Mesothelial cell of epicardium (in vitro differentiated cells): ENCODE measurements at regions not wholly inside any gene's neighbourhood (a gene's known extent, or its start where the extent isn't known, plus 50 kb on each side); places are given as distances from the start of the nearest gene placed in this dataset.

ENCODE experiments used
- DNase-seq, 2 experiments: peaks; one replicate each; pipeline ENCODE4 v3.0.0; 2021; ENCODE audit warnings: low spot score in 2 of 2; ENCODE audit not compliant: unreplicated experiment in 2 of 2
- H3K27ac Mint-ChIP-seq: 2 replicates; pipeline ENCODE4 v1.8.0; 2021; ENCODE audit warnings: mixed read lengths
- H3K27me3 Mint-ChIP-seq: 2 replicates; pipeline ENCODE4 v1.8.0; 2021; ENCODE audit warnings: low read depth, mixed read lengths
- H3K36me3 Mint-ChIP-seq: 2 replicates; pipeline ENCODE4 v1.8.0; 2021; ENCODE audit warnings: mixed read lengths
- H3K4me1 Mint-ChIP-seq: 2 replicates; pipeline ENCODE4 v1.8.0; 2021; ENCODE audit warnings: mixed read lengths
- H3K4me3 Mint-ChIP-seq: 2 replicates; pipeline ENCODE4 v1.8.0; 2021; ENCODE audit warnings: mild to moderate bottlenecking, moderate library complexity, mixed read lengths
- H3K9me3 Mint-ChIP-seq: 2 replicates; pipeline ENCODE4 v1.8.0; 2021; ENCODE audit warnings: mixed read lengths
- TF ChIP-seq, protein P1 (sequence below): fragments of 200-600 bp; sonication (generic); IDR thresholded peaks from one replicate; pipeline ENCODE4 v1.5.0; 2021; ENCODE audit warnings: antibody characterized with exemption; ENCODE audit not compliant: unreplicated experiment

DNA sequence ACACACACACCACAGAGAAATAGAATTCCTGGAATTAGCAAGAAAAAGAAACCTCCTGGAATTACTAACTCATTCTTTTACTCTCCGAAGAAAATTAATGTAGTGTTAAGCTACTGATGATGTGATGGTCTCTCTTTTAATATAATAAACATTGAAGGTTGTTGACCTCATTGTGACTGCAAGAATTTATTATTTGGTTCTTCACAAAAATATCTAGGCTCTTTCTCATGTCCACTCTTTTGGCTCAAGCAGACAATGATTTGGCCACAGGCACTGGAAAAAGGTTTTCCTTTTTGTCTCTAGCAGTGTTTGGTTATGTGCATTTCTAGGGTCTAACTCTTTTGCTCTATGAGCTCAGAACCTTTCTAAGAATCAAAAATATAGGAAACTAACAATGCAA, 811.9 kb downstream of the TENT5A start:
- H3K9me3 Mint-ChIP-seq = peaks cover 21% of the 10 kb centered on the region
- no peaks in the 10 kb centered on the region for H3K27me3 Mint-ChIP-seq
- H3K4me3 Mint-ChIP-seq = no peak overlapping the region
- H3K27ac Mint-ChIP-seq = peak overlapping the region; percentile 79
- TF ChIP-seq, protein P1, sequence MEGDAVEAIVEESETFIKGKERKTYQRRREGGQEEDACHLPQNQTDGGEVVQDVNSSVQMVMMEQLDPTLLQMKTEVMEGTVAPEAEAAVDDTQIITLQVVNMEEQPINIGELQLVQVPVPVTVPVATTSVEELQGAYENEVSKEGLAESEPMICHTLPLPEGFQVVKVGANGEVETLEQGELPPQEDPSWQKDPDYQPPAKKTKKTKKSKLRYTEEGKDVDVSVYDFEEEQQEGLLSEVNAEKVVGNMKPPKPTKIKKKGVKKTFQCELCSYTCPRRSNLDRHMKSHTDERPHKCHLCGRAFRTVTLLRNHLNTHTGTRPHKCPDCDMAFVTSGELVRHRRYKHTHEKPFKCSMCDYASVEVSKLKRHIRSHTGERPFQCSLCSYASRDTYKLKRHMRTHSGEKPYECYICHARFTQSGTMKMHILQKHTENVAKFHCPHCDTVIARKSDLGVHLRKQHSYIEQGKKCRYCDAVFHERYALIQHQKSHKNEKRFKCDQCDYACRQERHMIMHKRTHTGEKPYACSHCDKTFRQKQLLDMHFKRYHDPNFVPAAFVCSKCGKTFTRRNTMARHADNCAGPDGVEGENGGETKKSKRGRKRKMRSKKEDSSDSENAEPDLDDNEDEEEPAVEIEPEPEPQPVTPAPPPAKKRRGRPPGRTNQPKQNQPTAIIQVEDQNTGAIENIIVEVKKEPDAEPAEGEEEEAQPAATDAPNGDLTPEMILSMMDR = no peak
- H3K4me1 Mint-ChIP-seq = peaks cover 40% of the 10 kb centered on the region
- H3K36me3 Mint-ChIP-seq = peaks cover 10% of the 10 kb centered on the region
- no peak for DNase-seq

DNA sequence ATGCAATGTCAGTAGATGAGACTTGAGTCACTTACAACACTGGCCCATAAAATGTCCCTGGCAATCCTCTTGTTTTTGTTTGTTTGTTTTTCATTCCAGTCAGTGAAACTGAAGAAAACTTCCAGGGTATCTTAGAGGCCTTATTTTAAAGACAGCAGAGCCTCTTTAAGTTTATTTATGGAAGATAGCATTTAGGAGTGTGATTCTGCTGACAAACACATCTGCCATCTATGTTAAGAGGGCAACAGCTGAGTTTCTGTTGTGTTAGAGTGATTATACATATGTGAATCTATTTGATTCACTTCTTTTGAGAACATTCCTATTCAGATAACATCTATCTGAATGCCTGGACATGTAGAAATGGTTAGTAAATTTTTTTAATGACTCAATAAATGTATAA, 812.6 kb downstream of the TENT5A start:
- H3K36me3 Mint-ChIP-seq = peaks cover 10% of the 10 kb centered on the region
- H3K4me3 Mint-ChIP-seq = no peak overlapping the region
- TF ChIP-seq, protein P1 = no peak
- peaks cover 40% of the 10 kb centered on the region for H3K4me1 Mint-ChIP-seq
- peak overlapping the region; percentile 0 for H3K27ac Mint-ChIP-seq
- H3K27me3 Mint-ChIP-seq = no peaks in the 10 kb centered on the region
- DNase-seq = no peak
- H3K9me3 Mint-ChIP-seq = peaks cover 27% of the 10 kb centered on the region

DNA sequence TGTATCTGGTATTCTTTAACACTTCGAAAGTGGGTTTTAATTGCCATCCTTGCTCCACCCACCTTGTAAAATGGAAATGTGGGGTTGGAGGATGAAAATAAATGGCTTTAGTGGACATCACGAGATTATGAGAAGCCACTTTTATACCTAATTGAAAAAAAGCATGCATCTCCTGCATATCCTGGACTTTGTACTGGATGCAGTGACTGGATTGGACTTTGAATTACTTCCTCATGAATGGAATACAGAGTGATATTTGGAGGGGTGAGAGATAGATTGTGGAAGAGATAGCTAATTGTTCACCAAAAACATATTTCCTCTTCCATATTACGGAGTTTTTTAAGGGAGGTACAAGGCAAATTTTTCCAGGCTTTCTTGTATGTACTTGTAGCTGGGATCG, 813.0 kb downstream of the TENT5A start:
- Mint-ChIP-seq H3K36me3 (peaks cover 10% of the 10 kb centered on the region), H3K27me3 (no peaks in the 10 kb centered on the region), H3K4me3 (no peak overlapping the region), H3K9me3 (peaks cover 31% of the 10 kb centered on the region), H3K4me1 (peaks cover 40% of the 10 kb centered on the region), H3K27ac (peak overlapping the region; percentile 0)
- DNase-seq = no peak
- TF ChIP-seq, protein P1 = no peak

DNA sequence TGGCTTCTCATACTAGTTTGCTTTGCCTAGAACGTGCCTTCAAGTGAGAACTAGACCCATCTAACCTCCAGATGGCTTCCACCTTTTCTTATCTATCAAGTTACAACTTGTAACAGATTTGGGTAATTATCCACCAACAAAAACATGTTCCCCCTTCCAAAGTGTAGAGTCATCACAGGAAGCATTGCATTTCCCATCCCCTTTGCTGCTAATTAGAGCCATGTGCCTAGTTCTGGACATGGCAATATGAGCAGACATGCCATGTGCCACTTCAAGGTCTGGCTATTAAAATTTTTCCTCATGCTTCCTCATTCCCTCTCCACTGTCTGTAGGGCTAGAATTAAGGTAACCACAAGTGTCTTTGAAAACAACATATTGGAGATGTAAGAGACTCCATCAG, 814.4 kb downstream of the TENT5A start:
- TF ChIP-seq, protein P1 = no peak

DNA sequence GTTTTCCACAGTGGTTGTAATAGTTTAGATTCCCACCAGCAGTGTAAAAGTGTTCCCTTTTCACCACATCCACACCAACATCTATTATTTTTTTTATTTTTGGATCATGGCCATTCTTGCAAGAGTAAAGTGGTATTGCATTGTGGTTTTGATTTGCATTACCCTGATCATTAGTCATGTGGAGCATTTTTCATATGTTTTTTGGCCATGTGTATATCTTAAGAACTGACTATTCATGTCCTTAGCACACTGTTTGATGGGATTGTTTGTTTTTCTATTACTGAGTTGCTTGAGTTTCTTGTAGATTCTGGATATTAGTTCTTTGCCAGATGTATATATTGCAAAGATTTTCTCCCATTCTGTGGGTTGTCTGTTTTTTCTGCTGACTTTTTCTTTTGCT, 820.1 kb downstream of the TENT5A start:
- Mint-ChIP-seq H3K36me3 (peaks cover 5% of the 10 kb centered on the region), H3K4me1 (no peaks in the 10 kb centered on the region), H3K9me3 (peaks cover 51% of the 10 kb centered on the region), H3K4me3 (no peak overlapping the region), H3K27me3 (no peaks in the 10 kb centered on the region), H3K27ac (no peak overlapping the region)
- no peak for DNase-seq
- TF ChIP-seq, protein P1 = no peak

More for the DNA sequence above, 814.4 kb downstream of the TENT5A start:
- H3K27me3 Mint-ChIP-seq = no peaks in the 10 kb centered on the region
- peaks cover 44% of the 10 kb centered on the region for H3K9me3 Mint-ChIP-seq
- no peak for DNase-seq
- no peak overlapping the region for H3K4me3 Mint-ChIP-seq
- H3K27ac Mint-ChIP-seq = no peak overlapping the region
- peaks cover 32% of the 10 kb centered on the region for H3K4me1 Mint-ChIP-seq
- peaks cover 10% of the 10 kb centered on the region for H3K36me3 Mint-ChIP-seq

DNA sequence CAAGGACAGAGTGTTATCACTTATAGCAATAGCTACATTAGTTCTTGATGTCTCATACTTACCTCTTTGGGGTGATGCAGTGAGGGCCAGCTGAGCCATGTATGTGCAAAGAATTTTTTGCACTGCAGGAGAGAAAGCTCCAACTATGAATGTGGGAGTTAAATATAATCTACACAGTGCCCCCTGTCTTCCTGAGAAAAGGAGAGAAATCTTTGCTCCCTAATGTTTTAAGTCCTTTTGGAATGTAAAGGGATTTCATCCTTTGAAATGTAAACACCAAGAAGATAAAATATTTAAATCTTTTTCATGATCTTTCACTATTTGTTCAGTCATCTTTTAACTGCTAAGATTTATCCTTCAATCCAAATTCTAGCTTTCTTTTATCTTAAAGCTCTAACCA, 822.1 kb downstream of the TENT5A start:
- H3K9me3 Mint-ChIP-seq = peaks cover 51% of the 10 kb centered on the region
- no peak overlapping the region for H3K27ac Mint-ChIP-seq
- no peak overlapping the region for H3K4me3 Mint-ChIP-seq
- no peak for DNase-seq
- H3K27me3 Mint-ChIP-seq = no peaks in the 10 kb centered on the region
- TF ChIP-seq, protein P1 = no peak
- no peaks in the 10 kb centered on the region for H3K36me3 Mint-ChIP-seq
- no peaks in the 10 kb centered on the region for H3K4me1 Mint-ChIP-seq
